ENCODE measurements at regions not wholly inside any gene's neighbourhood (a gene's known extent, or its start where the extent isn't known, plus 50 kb on each side); places are given as distances from the start of the nearest gene placed in this dataset.
"Not testable (repeated sequence)": the region's sequence is repeated elsewhere in the genome, so short reads cannot be mapped to it uniquely, and the experiment has no call there.

DNA sequence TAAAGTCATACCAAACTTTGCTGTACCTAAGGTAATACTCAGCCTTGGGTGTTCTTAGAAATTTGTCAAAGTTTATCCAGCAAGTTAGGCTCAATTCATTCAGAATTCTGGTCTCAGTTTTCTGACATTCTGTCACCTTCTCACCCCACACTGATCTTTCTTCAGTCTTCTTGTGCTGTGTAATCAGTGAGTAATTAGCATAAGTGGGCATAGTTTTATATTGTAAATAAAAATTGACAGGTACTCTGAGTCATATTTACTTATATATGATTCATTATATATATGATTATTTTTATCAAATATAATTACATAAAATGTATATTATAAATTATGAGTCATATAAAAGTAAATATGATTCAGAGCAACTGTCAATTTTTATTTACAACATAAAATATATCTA, 170.9 kb upstream of the MAGI2 start:
- no peak for DNase-seq (ENCODE audit: low read depth)

DNA sequence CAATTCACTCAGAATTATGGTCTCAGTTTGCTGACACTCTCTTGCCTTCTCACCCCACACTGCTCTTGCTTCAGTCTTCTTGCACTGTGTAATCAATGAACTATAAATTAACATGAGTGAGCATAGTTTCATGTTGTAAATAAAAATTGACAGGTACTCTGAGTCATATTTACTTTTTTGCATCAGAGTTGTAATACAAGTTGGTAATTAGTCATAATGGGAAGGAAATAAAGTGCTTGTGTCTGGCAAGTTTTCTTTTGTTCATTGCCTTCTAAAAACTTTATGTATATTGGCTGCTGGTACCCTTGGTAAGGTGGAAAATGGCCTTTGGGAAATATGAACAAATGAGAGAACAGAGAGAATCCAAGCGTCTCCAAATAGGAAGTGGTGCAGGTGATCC, 169.3 kb upstream of the MAGI2 start:
- DNase-seq (ENCODE audit: low read depth) = no peak

DNA sequence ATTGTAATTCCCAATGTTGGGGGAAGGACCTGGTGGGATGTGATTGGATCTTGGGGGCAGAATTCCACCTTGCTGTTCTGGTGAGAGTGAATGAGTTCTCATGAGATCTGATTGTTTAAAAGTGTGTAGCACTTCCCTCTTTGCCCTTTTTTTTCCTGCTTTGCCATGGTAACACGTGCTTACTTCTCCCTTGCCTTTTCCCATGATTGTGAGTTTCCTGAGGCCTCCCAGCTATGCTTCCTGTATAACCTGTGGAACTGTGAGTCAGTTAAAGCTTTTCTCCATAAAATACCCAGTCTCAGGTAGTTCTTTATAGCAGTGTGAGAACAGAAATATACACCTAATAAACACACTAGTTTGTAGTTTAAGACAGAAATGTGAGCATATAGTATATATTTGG, 166.8 kb upstream of the MAGI2 start:
- no peak for DNase-seq (ENCODE audit: low read depth)

DNA sequence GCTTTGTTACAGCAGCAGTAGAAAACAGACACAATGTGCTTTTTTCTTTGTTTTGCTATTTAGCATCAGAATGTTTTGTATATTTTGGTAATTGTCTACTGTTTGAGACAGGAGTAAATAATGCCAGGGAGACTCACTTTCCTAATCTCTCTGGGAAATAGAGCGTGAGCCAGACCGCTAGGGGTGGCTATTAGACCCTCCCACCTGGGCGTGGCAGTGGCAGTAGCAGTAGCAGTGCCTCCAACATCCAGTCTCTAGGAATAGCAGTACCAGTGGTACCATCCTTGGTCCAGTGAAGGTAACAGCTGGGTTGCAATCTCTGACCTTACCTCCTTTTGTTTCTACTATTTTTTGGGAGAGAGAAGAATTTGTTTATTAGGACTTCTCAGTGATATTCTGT, 165.7 kb upstream of the MAGI2 start:
- no peak for DNase-seq (ENCODE audit: low read depth)

GRCh38 chr7:79615871-79616640, 162.6 kb upstream of the MAGI2 start:
- DNase-seq (ENCODE audit: low read depth) = no peak

DNA sequence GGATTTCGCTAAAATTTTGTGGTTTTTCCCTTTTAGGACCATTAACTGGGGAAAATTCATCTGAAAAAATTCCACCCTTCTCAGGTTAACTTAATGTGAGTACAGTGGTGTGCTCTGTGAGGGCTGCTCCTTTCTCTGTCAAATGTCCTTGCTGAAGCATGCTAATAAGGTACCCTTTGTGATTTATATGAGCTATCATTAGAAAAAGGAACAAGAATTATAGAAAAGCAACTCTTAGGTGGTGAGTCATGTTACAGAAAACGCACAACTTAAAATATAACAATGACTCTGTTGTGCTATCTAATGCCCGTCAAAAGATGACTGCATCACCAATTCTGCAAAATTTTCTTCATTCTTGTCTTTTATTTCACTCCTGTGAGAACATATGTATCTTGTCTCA, 162.0 kb upstream of the MAGI2 start:
- no peak for DNase-seq (ENCODE audit: low read depth)

GRCh38 chr7:79612903-79613302, 159.4 kb upstream of the MAGI2 start:
- DNase-seq (ENCODE audit: low read depth) = no peak

DNA sequence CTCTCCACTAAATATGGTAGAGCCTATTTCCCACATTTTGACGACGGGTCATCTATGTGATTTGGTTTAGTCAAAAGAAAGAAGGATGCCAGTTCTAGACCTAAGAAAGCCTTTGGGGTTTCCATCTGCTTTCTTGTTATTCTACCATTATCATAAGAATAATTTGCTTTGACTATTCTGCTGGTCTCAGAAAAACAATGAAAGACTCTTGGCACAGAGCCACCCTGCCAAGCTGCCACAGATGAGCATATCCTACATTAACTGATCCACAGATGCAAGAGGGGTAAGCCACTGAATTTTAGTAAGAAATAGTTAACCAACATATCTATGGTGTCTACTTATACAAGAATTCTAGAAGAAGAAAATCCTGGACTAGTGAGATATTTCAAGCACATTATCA, 158.6 kb upstream of the MAGI2 start:
- DNase-seq (ENCODE audit: low read depth) = no peak

DNA sequence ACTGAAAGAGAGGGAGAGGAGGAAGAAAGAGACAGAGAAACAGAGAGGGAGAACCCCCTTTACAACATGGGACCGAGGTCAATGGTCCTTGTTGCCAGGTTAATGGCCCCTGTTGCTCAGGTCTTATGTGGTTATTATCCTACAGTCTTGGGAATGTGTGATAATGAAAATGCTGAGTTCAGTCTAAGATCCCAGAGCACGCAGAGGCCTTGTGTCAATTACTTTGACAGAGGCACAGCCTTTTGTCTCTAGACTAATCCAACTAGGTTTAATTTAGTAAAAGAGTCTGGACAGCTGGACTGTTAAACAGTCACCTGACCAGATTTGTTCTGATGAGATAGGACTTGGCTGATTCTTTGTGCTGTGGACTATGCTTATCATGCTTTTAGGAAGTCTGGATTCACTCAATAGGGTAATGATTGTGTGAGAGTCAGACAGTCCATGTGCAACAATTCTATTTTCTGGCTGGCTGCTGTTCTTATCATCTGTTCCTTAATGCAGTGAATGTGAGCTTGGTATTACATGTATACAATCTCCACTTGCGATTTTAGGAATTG, 157.4 kb upstream of the MAGI2 start:
- no peak for DNase-seq (ENCODE audit: low read depth)

DNA sequence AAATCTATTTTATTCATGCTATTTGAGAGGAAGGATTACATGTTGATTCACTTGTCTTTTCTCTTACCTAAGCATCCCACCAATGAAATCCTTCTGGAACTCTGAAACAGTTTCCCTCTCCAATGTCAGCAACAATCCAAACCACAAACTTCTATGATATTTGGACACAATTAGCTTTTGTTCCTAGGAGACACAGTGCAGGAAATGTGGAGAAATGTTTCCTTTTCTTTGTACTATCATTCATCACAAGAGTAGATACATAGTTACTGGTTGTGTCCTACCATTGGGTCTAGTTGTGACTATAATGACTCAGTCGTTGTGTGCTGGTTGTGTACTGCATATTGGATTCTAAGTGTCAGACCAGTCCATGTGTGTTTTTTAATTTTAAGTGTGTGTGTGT, 156.8 kb upstream of the MAGI2 start:
- no peak for DNase-seq (ENCODE audit: low read depth)

DNA sequence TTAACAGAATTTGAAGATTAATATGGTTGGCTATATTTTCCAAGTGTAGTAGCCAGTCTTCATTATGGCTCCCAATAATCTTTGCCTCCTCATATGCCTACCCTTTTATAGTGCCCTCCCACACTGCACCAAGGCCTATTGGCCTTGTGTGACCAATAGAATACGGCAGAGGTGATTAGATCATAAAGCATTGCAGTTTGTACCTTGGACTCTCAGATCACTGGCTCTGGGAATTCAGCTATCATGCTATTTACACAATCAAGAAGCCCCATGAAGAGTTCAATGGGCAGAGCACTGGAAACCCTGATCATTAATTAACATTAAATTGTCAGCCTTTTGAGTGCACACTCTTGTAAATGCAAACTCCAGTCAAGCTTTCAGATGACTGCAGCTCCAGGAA, 154.5 kb upstream of the MAGI2 start:
- no peak for DNase-seq (ENCODE audit: low read depth)

DNA sequence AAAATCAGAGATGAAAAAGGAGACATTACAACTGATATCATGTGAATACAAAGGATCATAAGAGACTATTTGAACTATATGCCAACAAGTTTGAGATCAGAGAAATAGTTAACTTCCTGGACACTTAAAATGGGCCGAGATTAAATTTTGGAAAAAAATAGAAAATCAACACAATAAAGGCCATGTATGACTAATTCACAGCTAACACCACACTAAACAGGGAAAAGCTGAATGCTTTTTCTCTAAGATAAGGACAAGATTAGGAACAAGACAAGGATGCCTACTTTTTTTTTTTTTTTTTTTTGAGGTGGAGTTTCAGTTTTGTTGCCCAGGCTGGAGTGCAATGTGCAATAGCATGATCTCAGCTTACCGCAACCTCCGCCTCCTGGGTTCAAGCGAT, 151.4 kb upstream of the MAGI2 start:
- DNase-seq (ENCODE audit: low read depth) = no peak

DNA sequence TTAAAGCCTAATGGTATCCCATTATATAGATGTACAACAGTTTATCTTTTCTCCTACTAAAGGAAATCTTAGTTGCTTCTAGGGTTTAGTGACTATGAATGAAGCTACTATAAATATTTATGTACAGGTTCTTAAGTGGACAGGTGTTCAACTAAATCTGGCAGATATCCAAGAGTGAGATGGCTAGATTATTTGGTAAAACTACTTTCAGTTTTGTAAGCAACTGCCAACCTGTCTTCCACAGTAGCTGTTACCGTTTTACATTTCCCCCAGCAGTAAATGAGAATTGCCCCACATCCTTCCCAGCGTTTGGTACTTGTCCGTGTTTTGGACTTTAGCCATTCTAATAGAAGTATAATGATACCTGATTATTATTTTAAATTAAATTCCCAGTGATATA, 144.9 kb upstream of the MAGI2 start:
- DNase-seq (ENCODE audit: low read depth) = no peak

GRCh38 chr7:79594671-79595070, 141.2 kb upstream of the MAGI2 start:
- DNase-seq (ENCODE audit: low read depth) = not testable (repeated sequence)

DNA sequence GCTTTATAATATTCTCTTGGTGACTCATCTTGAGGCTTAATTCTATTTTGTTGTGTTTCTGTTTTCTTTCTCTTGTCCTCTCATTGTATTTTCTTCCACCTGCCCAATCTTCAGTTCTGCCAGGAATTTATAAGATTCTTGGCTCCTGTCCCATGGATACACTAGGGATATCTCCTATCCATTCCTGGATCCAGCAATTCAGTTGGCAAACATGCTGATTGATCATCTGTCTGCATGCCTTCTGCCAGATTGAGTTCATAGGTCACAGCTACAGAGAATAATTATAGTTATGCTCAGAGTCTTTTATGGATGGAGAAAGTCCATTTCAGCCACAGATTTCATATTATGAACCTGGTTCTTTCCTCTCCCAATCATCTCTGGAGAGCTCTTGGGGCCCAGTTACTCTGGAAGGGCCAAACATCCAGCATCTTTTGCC, 140.4 kb upstream of the MAGI2 start:
- DNase-seq (ENCODE audit: low read depth) = no peak

DNA sequence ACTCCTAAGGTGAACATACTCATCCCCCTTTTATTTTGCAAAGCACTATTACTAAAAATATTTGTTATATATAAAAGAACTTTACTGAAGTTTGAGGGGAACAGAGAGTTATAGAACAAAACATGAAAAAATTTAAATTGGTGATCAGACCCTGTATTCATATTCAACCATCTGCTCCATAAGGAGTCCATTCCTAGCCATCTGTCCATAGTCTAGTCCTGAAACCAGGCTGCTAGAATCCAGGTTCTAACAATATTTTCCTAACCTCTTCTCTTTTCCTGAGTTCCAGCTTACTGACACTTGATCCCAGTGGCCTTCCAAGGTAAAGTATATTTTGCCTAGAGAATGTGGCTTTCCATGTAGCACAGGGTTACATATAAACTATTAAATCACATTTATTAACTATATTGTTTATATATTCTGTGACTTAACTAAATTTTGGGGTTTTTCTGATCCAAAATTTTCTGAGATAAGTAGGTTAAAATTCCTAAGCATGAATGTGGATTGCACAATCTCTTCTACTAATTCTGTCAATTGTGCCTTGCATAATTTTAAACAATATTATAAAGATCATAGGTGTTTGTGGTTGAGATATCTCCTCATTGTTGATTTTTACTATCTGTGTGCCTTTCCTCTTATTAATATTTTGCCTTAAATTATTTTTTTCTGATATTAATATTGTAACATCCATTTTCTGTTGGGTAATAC, 137.6 kb upstream of the MAGI2 start:
- no peak for DNase-seq (ENCODE audit: low read depth)

GRCh38 chr7:79590391-79590790, 136.9 kb upstream of the MAGI2 start:
- no peak for DNase-seq (ENCODE audit: low read depth)

- DNase-seq (ENCODE audit: low read depth) = no peak
These were observed 117.4 kb upstream of the MAGI2 start for GRCh38 chr7:79570903-79571302.

GRCh38 chr7:79563821-79564522, 110.5 kb upstream of the MAGI2 start:
- no peak for DNase-seq (ENCODE audit: low read depth)

- DNase-seq (ENCODE audit: low read depth) = no peak
These were observed 102.1 kb upstream of the MAGI2 start for GRCh38 chr7:79555571-79555970.

DNA sequence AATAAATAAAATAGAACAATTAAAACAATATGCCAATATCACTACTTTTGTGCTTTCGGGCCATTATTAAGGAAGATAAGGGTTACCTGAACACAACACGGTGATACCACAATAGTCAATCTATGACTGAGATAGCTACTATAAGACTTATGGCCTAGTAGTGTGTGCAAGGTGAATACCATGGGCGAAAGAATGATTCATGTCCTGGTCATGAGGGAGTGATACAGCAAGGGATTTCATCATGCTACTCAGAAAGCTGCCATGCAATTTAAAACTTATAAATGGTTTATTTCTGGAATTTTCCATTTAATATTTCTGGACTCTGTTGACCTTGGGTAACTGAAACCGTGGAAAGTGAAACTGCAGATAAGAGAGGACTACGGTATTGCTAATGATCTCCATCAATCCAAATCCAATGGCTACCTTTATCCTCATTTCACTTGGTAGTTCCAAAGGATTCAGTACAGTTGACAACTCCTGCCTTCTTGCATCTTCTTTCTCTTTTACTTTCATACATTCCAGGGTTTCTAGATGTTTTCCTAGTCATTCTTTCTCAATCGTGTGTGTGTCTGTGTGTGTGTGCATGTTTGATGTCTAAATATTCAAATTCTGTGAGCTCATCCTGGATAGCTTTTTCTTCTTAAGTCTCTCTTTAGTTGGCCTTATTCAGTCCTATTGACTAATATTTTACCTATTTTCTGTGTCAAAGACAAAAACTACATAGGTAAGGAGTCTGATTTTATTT, 100.5 kb upstream of the MAGI2 start:
- DNase-seq (ENCODE audit: low read depth) = no peak

- no peak for DNase-seq (ENCODE audit: low read depth)
These were observed 99.0 kb upstream of the MAGI2 start for GRCh38 chr7:79552463-79552862.
